Stimulated activated CD8-positive, alpha-beta memory T cell treated with anti-CD3 and anti-CD28 coated beads, Interleukin-7, amount 100 ng/mL, for 24 hours (primary cell): ENCODE measurements at regions not wholly inside any gene's neighbourhood (a gene's known extent, or its start where the extent isn't known, plus 50 kb on each side); places are given as distances from the start of the nearest gene placed in this dataset.

Experiments used
- DNase-seq: peaks from one replicate; pipeline ENCODE4 v3.0.0-alpha.2; 2020; ENCODE audit warnings: low read depth

GRCh38 chr2:195406886-195407603, 250.0 kb upstream of the SLC39A10 start:
- no peak for DNase-seq

GRCh38 chr2:195404651-195405050, 252.4 kb upstream of the SLC39A10 start:
- DNase-seq = no peak

- DNase-seq = no peak
These were observed 260.5 kb upstream of the SLC39A10 start for GRCh38 chr2:195396479-195396878.

- no peak for DNase-seq
These were observed 261.7 kb upstream of the SLC39A10 start for GRCh38 chr2:195395362-195395761.

- DNase-seq = no peak
These were observed 264.3 kb upstream of the SLC39A10 start for GRCh38 chr2:195392446-195393336.

GRCh38 chr2:195390686-195391321, 266.2 kb upstream of the SLC39A10 start:
- DNase-seq = no peak

- DNase-seq = no peak
These were observed 269.0 kb upstream of the SLC39A10 start for GRCh38 chr2:195388028-195388427.

- no peak for DNase-seq
These were observed 274.8 kb upstream of the SLC39A10 start for GRCh38 chr2:195382186-195382585.

- DNase-seq = no peak
These were observed 286.7 kb upstream of the SLC39A10 start for GRCh38 chr2:195370167-195370943.

GRCh38 chr2:195369218-195369587, 287.8 kb upstream of the SLC39A10 start:
- DNase-seq = no peak

- no peak for DNase-seq
These were observed 288.5 kb upstream of the SLC39A10 start for GRCh38 chr2:195368249-195369217.

- DNase-seq = no peak
These were observed 289.2 kb upstream of the SLC39A10 start for GRCh38 chr2:195367809-195368208.

GRCh38 chr2:195364015-195364965, 292.7 kb upstream of the SLC39A10 start:
- DNase-seq = no peak

- no peak for DNase-seq
These were observed 293.5 kb upstream of the SLC39A10 start for GRCh38 chr2:195363496-195363895.

- no peak for DNase-seq
These were observed 296.8 kb upstream of the SLC39A10 start for GRCh38 chr2:195360242-195360641.

GRCh38 chr2:195359043-195359735, 297.8 kb upstream of the SLC39A10 start:
- DNase-seq = no peak

GRCh38 chr2:195356920-195357440, 300.0 kb upstream of the SLC39A10 start:
- DNase-seq = no peak

- no peak for DNase-seq
These were observed 301.0 kb upstream of the SLC39A10 start for GRCh38 chr2:195356026-195356425.

- no peak for DNase-seq
These were observed 304.4 kb upstream of the SLC39A10 start for GRCh38 chr2:195352581-195352980.
